K562 (cell line): ENCODE measurements at regions not wholly inside any gene's neighbourhood (a gene's known extent, or its start where the extent isn't known, plus 50 kb on each side); places are given as distances from the start of the nearest gene placed in this dataset.

Experiments used
- BACH1 ChIP-seq: fragments of 200-800 bp; sonication (Bioruptor generic); IDR thresholded peaks from 2 replicates; pipeline ENCODE4 v1.6.1; 2016; ENCODE audit warnings: missing genetic modification characterization, missing compliant biosample characterization
- CHD1 ChIP-seq: fragments of 200-600 bp; sonication (generic); IDR thresholded peaks from one replicate; pipeline ENCODE4 v1.6.1; 2012; ENCODE audit warnings: mild to moderate bottlenecking, moderate library complexity, low read length, inconsistent platforms
- CREM ChIP-seq: IDR thresholded peaks from 2 replicates; pipeline ENCODE4 v1.6.1; 2014; ENCODE audit warnings: antibody characterized with exemption, low read depth
- CTBP1 ChIP-seq: fragments of 450-650 bp; IDR thresholded peaks from 2 replicates; pipeline ENCODE4 v1.6.1; 2016; ENCODE audit warnings: borderline replicate concordance
- DDX20 ChIP-seq: fragments of 450-650 bp; IDR thresholded peaks from 2 replicates; pipeline ENCODE4 v1.6.1; 2016; ENCODE audit warnings: missing genetic modification characterization, low read depth, mild to moderate bottlenecking, missing compliant biosample characterization, moderate library complexity
- FOXJ3 ChIP-seq: sonication (generic); formaldehyde crosslinking; IDR thresholded peaks from 2 replicates; pipeline ENCODE4 v1.4.0; 2020; ENCODE audit warnings: mild to moderate bottlenecking, missing genetic modification reagents
- GTF2F1 ChIP-seq: IDR thresholded peaks from 2 replicates; pipeline ENCODE4 v1.6.1; 2011; ENCODE audit warnings: low read depth, low read length, improper control_type of control experiment
- JUND ChIP-seq, 2 experiments: IDR thresholded peaks; 2 replicates in 1 of 2; 3 replicates in 1 of 2; pipeline ENCODE4 v1.6.1; 2011; ENCODE audit warnings: borderline replicate concordance in 2 of 2, low read depth in 2 of 2, low read length in 2 of 2, improper control_type of control experiment in 1 of 2, missing biosample characterization in 1 of 2, missing genetic modification characterization in 1 of 2, missing genetic modification reagents in 1 of 2
- KDM4B ChIP-seq, 2 experiments: fragments of 450-650 bp in 1 of 2; sonication (generic) in 1 of 2; IDR thresholded peaks; 2 replicates each; pipeline ENCODE4 v1.6.1; 2016 to 2017; ENCODE audit warnings: borderline replicate concordance in 2 of 2, antibody characterized with exemption in 1 of 2, low read depth in 1 of 2, mild to moderate bottlenecking in 1 of 2
- MEF2D ChIP-seq: conservative IDR thresholded peaks from 2 replicates; pipeline ENCODE4 v1.6.1; 2016; ENCODE audit warnings: low read depth, missing genetic modification characterization, missing compliant biosample characterization
- MEIS2 ChIP-seq: fragments of 450-650 bp; IDR thresholded peaks from 2 replicates; pipeline ENCODE4 v1.6.1; 2014; ENCODE audit warnings: mild to moderate bottlenecking; ENCODE audit not compliant: partially characterized antibody
- NFXL1 ChIP-seq: fragments of 450-650 bp; formaldehyde crosslinking; IDR thresholded peaks from 2 replicates; pipeline ENCODE4 v1.4.0; 2021; ENCODE audit warnings: mild to moderate bottlenecking
- NR2C2 ChIP-seq, 2 experiments: fragments of 200-800 bp in 1 of 2; sonication (Bioruptor generic) in 1 of 2; sonication (generic) in 1 of 2; formaldehyde crosslinking in 1 of 2; IDR thresholded peaks; 2 replicates each; pipeline versions ENCODE4 v1.6.1 to v1.8.0; 2016 to 2022; ENCODE audit warnings: mild to moderate bottlenecking in 1 of 2, missing compliant biosample characterization in 1 of 2, missing genetic modification characterization in 1 of 2, missing genetic modification reagents in 1 of 2
- RAD21 ChIP-seq, 2 experiments: fragments of 250-450 bp in 1 of 2; fragments of 450-650 bp in 1 of 2; sonication (Bioruptor Pico) in 1 of 2; formaldehyde crosslinking in 1 of 2; IDR thresholded peaks in 1 of 2; conservative IDR thresholded peaks in 1 of 2; 2 replicates each; pipeline versions ENCODE4 v1.4.0 to v1.8.0; 2020 to 2022; ENCODE audit warnings: mild to moderate bottlenecking in 2 of 2, moderate library complexity in 1 of 2
- SMARCC2 ChIP-seq: fragments of 450-650 bp; IDR thresholded peaks from 2 replicates; pipeline ENCODE4 v1.6.1; 2017; ENCODE audit warnings: antibody characterized with exemption, moderate library complexity, mild to moderate bottlenecking, low read depth
- ZBTB8A ChIP-seq: fragments of 450-650 bp; IDR thresholded peaks from 2 replicates; pipeline ENCODE4 v1.6.1; 2018; ENCODE audit warnings: mild to moderate bottlenecking, moderate library complexity; ENCODE audit not compliant: partially characterized antibody
- ZNF23 ChIP-seq: fragments of 250-450 bp; sonication (Bioruptor Pico); IDR thresholded peaks from 2 replicates; pipeline ENCODE4 v1.4.0; 2020; ENCODE audit warnings: mild to moderate bottlenecking
- ZNF507 ChIP-seq: conservative IDR thresholded peaks from 2 replicates; pipeline ENCODE4 v1.6.1; 2017; ENCODE audit warnings: missing genetic modification characterization, missing compliant biosample characterization
- ZNF586 ChIP-seq: fragments of 450-650 bp; formaldehyde crosslinking; conservative IDR thresholded peaks from 2 replicates; pipeline ENCODE4 v1.4.0; 2020; ENCODE audit warnings: mild to moderate bottlenecking, moderate library complexity
- ZNF830 ChIP-seq: fragments of 250-450 bp; sonication (Bioruptor Pico); IDR thresholded peaks from 2 replicates; pipeline ENCODE4 v1.5.0; 2021; ENCODE audit warnings: mild to moderate bottlenecking
- TF ChIP-seq, protein P1 (sequence below): fragments of 250-450 bp; sonication (Bioruptor Pico); IDR thresholded peaks from 2 replicates; pipeline ENCODE4 v1.5.0; 2021
- TF ChIP-seq, protein P2 (sequence below): sonication (generic); formaldehyde crosslinking; IDR thresholded peaks from 2 replicates; pipeline ENCODE4 v1.8.1; 2023; ENCODE audit warnings: mild to moderate bottlenecking, missing genetic modification reagents
- TF ChIP-seq, protein P3 (sequence below): sonication (generic); formaldehyde crosslinking; IDR thresholded peaks from 2 replicates; pipeline ENCODE4 v1.5.0; 2020; ENCODE audit warnings: missing genetic modification reagents
- TF ChIP-seq, protein P4 (sequence below): sonication (generic); formaldehyde crosslinking; IDR thresholded peaks from 2 replicates; pipeline ENCODE4 v1.8.0; 2022; ENCODE audit warnings: missing genetic modification reagents, mild to moderate bottlenecking, moderate library complexity, borderline replicate concordance

DNA sequence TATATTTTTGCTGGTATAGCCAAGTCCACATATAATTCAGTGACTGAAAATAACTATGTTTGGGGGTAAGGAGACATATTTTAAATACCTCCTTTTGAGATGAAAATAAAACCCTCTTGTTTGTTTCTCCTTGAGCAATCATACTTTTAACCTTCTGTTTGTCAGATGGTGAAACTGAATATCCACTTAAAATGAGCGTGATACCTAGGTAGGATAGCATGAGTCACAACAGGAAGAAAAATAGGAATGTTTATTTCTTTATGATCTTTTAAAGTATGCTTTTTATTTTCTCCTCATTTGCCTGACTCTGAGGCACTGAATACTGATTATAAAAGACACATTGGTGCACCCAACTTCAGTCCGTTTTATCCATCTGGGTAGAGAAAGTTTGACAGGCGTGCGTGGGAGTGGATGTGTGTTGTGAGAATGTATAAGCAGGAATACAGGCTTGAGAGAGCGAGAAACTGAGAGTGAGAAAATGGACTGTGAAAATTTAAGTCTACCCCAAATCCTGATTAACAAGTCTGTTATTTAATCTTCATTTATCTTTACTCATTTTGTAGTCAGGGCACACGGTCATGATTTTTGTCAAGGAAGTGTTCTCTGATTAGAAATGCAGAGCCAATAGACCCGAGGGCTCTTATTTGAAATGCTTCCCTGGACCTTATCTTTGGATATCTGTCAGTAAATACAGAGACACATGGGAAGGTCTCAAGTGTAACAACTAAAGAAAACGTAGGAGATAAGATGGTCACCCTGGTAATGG lies 62.1 kb upstream of the ANTXR2 start (continued):
- TF ChIP-seq NFXL1 (CRISPR knock-in tag) (no peak), ZNF507 (tag) (no peak), MEIS2 (peak; percentile 76), ZNF586 (CRISPR knock-in tag) (no peak), GTF2F1 (no peak), ZNF23 (no peak), BACH1 (no peak), CTBP1 (peak; percentile 56; the same call in 1 of the 2 replicates), DDX20 (peak; percentile 13; the same call in 1 of the 2 replicates), SMARCC2 (peak; percentile 60; the same call in 1 of the 2 replicates), KDM4B (IDR thresholded peaks at IDR 0.05; ENCODE audit: borderline replicate concordance in 2 of 2, low read depth in 1 of 2) (no peak), MEF2D (tag) (0 out of 2 replicates have a peak, but pooled peaks have one; percentile 41), JUND (IDR thresholded peaks at IDR 0.05; ENCODE audit: borderline replicate concordance, low read depth, low read length) (no peak), JUND (tag; IDR thresholded peaks at IDR 0.05; ENCODE audit: borderline replicate concordance, low read depth, low read length) (peak; percentile 51; the same call in 2 of the 3 replicates), FOXJ3 (no peak), CHD1 (no peak), ZBTB8A (peak; percentile 1), CREM (0 out of 2 replicates have a peak, but pooled peaks have one; percentile 28), ZNF830 (CRISPR knock-in tag) (no peak), NR2C2 (CRISPR knock-in tag; IDR thresholded peaks at IDR 0.05) (no peak), NR2C2 (tag; IDR thresholded peaks at IDR 0.05) (no peak), RAD21 (CRISPR knock-in tag; conservative IDR thresholded peaks at IDR 0.05 in 1 of 2, IDR thresholded peaks at IDR 0.05 in 1 of 2) (no peak)
- TF ChIP-seq, protein P1, sequence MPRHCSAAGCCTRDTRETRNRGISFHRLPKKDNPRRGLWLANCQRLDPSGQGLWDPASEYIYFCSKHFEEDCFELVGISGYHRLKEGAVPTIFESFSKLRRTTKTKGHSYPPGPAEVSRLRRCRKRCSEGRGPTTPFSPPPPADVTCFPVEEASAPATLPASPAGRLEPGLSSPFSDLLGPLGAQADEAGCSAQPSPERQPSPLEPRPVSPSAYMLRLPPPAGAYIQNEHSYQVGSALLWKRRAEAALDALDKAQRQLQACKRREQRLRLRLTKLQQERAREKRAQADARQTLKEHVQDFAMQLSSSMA (CRISPR knock-in tag) = no peak
- TF ChIP-seq, protein P2, sequence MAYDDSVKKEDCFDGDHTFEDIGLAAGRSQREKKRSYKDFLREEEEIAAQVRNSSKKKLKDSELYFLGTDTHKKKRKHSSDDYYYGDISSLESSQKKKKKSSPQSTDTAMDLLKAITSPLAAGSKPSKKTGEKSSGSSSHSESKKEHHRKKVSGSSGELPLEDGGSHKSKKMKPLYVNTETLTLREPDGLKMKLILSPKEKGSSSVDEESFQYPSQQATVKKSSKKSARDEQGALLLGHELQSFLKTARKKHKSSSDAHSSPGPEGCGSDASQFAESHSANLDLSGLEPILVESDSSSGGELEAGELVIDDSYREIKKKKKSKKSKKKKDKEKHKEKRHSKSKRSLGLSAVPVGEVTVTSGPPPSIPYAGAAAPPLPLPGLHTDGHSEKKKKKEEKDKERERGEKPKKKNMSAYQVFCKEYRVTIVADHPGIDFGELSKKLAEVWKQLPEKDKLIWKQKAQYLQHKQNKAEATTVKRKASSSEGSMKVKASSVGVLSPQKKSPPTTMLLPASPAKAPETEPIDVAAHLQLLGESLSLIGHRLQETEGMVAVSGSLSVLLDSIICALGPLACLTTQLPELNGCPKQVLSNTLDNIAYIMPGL = no peak
- TF ChIP-seq, protein P3, sequence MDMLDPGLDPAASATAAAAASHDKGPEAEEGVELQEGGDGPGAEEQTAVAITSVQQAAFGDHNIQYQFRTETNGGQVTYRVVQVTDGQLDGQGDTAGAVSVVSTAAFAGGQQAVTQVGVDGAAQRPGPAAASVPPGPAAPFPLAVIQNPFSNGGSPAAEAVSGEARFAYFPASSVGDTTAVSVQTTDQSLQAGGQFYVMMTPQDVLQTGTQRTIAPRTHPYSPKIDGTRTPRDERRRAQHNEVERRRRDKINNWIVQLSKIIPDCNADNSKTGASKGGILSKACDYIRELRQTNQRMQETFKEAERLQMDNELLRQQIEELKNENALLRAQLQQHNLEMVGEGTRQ (CRISPR knock-in tag) = no peak
- TF ChIP-seq, protein P4, sequence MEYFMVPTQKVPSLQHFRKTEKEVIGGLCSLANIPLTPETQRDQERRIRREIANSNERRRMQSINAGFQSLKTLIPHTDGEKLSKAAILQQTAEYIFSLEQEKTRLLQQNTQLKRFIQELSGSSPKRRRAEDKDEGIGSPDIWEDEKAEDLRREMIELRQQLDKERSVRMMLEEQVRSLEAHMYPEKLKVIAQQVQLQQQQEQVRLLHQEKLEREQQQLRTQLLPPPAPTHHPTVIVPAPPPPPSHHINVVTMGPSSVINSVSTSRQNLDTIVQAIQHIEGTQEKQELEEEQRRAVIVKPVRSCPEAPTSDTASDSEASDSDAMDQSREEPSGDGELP (CRISPR knock-in tag) = no peak
